ENCODE measurements at regions not wholly inside any gene's neighbourhood (a gene's known extent, or its start where the extent isn't known, plus 50 kb on each side); places are given as distances from the start of the nearest gene placed in this dataset.
"Not testable (repeated sequence)": the region's sequence is repeated elsewhere in the genome, so short reads cannot be mapped to it uniquely, and the experiment has no call there.

DNA sequence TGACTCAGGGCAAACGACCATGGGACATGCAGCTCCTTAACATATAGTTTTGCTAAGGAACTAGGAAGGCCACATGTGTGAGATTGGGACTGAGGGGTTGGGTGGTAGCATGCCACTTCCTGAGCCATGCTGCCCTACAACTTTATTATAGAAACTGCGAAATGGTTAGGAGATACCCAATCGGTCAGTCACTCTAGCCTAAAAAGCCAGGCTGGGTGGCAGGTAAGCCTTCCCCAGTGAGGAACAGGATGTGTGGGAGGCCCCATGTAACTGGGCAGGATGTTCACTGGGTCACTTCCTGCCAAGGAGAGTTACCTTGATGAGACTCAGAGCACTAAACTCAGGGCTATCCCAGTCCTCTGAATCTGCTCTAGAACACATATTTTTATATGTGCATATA, 123.5 kb downstream of the MAP3K7 start:
- DNase-seq, result no peak
- H3K36me3 ChIP-seq, result no peaks in the 10 kb centered on the region

DNA sequence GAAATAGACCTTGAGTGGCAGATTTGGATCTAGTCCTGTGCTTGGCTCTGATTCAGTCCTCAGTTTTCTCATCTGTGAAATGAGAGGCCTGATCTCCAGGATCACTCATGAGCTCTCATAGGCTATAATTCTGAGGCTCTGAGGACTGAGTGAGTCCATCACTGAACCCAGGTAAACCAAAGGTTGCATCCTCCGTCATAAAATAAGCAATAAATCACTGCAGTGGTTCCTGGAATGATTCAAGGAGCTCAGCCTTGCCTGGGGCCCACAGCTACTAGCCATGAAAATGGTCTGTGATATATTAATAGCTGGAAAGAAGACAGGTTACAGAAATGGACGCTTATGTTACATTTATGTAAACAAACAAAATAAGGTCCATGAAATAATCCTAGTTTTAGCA, 124.8 kb downstream of the MAP3K7 start:
- Histone ChIP-seq H3K4me3 (no peak overlapping the region), H3K9me3 (no peaks in the 10 kb centered on the region), H3K27me3 (no peaks in the 10 kb centered on the region), H3K36me3 (no peaks in the 10 kb centered on the region)
- DNase-seq, result no peak

More for the DNA sequence above, 123.5 kb downstream of the MAP3K7 start:
- Histone ChIP-seq H3K9me3 (no peaks in the 10 kb centered on the region), H3K27me3 (no peaks in the 10 kb centered on the region), H3K4me3 (no peak overlapping the region)

DNA sequence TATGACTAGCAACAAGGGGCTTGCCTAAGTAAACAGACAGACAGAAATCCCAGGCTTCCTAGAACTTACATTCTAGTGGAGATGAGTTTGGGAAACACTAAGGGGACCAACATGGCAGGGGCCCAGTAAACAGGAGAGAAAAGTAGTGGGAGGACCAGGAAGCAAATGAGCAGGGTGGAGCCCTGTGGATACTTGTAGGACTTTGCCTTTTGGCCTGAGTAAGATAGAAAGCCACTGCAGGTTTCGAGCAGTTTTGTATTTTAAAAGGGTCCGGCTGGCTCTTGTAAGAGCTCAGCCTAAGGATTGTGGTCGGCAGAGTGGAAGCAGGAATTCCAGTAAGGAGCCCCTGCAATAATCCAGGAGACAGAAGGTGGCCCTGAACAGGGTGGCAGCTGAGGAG, 125.5 kb downstream of the MAP3K7 start:
- Histone ChIP-seq H3K27me3 (no peaks in the 10 kb centered on the region; the same call in 1 of the 2 replicates), H3K9me3 (no peaks in the 10 kb centered on the region), H3K36me3 (no peaks in the 10 kb centered on the region), H3K4me3 (no peak overlapping the region)
- DNase-seq, result no peak

DNA sequence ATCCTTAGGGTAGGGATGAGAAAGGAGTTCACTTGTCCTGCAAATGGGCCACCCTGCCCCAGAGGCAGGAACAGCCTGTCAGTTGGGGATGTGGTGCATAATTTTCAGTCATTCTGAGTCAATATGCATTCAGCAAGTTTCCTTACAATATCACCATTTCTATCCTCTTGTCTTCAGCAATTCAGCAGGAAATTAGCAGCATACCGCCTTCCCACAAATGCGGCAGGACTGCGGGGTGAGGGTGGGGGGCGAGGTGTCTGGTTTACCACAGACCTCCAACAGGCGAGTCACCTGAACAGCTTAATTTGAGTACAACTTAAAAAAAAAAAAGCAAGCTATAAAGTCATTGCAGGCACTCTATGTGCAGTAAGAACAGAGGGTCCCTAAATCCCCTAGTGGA, 126.8 kb downstream of the MAP3K7 start:
- H3K27me3 ChIP-seq, result no peaks in the 10 kb centered on the region; the same call in 1 of the 2 replicates
- no peak for DNase-seq
- H3K4me3 ChIP-seq, result no peak overlapping the region
- no peaks in the 10 kb centered on the region for H3K36me3 ChIP-seq
- H3K9me3 ChIP-seq, result no peaks in the 10 kb centered on the region

DNA sequence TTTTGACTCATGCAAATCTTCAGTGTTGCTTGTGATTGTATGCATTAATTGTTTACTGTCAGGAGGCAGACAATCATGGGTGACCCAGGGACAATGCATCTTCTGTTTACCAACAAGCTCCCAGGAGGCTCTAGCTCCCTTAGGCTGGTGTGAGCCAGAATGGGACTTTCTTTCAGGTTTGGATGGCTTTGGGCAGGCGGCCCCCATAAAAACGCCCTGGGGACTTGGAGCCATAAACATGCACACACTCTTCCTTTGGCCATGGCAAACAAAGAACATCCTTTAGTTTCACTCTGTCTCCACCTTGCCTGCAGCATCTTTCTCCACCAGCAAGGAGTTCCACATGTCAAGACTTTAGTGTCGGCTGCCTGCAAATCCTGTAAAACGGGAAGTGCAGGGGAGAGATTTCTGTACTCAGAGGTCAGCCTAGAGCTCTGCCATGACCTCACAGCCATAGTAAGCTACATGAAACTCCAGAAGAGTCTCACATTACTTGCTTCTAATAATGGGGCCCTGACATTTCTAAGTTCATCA, 127.6 kb downstream of the MAP3K7 start:
- Histone ChIP-seq H3K27me3 (no peaks in the 10 kb centered on the region; the same call in 1 of the 2 replicates), H3K4me3 (no peak overlapping the region), H3K36me3 (no peaks in the 10 kb centered on the region), H3K9me3 (no peaks in the 10 kb centered on the region)
- no peak for DNase-seq

DNA sequence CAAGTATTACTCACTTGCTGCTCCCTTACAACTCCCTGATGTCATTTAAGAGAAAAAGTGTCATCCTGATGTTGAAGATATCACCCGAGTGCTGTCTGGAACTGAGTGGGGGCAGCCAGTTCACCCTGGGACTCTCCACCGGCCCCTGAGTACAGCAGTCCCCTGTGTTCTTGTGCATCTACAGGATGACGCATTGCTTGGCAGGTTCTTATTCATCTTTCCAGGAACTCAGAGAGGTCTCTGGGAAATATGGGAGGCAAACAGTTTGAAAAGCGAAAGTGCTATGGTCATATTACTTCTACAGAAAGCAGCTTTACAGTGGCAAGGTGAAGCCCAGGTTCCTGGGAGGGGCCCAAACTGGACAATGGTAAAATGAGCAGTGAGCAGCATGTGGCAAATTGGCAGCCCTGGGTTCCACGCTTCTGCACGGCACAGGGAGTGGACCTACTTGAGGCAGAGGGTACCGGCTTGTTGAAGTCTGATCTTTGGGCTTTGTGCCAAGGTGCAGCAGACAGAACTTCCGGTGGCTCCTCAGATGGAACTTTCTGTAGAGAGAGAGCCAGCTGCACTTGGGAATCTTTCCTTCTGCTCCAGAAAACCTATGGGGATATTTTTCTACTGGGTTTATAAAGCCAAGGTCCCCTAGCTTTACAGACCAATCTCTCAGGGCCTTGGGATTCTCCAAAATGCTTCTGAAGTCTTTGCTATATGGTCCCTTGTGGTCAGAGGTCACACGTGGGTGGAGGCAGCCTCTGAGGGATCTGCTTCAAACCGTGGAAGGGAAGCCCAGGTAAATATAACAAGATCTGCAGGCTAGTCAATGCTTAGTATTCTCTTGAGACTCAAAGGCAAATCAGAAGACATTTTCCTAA, 128.3 kb downstream of the MAP3K7 start:
- no peak overlapping the region for H3K4me3 ChIP-seq
- no peaks in the 10 kb centered on the region; the same call in 1 of the 2 replicates for H3K27me3 ChIP-seq
- no peak for DNase-seq
- no peaks in the 10 kb centered on the region for H3K9me3 ChIP-seq
- H3K36me3 ChIP-seq, result no peaks in the 10 kb centered on the region

DNA sequence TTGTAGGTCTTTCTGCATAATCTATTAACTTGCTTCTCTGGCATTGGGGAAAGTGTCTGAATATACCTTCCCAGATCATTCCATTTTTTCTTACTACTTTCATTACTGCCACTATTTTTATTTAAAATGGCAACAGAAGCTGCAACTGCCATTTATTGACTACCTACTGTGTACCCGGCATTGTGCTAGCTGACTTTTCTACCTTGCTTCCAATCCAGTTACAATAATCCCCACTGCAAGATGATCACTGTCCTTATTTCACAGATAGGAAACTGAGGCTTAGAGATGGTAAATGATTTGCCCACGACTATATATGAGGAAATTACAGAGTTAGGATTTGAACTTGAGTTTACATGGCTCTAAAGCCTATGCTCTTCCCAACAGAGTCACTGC, 129.0 kb downstream of the MAP3K7 start:
- H3K4me3 ChIP-seq, result no peak overlapping the region
- no peaks in the 10 kb centered on the region; the same call in 1 of the 2 replicates for H3K27me3 ChIP-seq
- no peaks in the 10 kb centered on the region for H3K36me3 ChIP-seq
- H3K9me3 ChIP-seq, result no peaks in the 10 kb centered on the region
- no peak for DNase-seq

DNA sequence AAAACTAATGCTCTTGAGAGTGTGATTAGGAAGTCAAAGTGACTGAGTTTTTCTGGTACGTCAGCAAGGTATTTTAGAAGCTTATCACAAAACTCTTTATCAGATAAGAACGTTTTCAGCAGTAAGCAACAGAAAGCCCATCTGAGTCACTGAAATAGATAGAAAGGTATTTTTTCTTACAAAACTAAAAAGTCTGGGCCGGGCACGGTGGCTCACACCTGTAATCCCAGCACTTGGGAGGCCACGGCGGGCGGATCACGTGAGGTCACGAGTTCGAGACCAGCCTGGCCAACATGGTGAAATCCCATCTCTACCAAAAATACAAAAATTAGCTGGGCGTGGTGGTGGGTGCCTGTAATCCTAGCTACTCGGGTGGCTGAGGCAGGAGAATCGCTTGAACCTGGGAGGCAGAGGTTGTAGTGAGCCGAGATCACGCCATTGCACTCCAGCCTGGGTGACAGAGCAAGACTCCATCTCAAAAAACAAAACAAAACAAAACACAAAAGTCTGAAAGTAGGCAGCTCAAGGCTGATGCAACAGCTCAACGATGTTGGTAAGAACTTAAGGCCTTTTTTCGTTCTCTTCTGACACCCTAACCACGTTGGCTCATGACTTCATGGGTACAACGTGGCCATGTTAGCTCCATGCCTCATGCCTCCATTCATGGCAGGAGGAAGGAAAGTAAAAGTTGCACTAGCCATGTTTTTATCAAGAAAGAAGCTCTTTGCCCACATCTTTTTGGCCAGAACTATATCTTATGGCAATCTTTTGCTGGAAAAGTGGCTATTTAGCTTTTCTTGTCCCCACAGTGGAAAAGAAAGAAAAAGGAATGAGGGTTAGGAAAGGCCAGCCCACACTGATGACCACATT, 129.6 kb downstream of the MAP3K7 start:
- H3K36me3 ChIP-seq, DNase-seq, H3K9me3 ChIP-seq, H3K4me3 ChIP-seq, H3K27me3 ChIP-seq: not testable (repeated sequence)

DNA sequence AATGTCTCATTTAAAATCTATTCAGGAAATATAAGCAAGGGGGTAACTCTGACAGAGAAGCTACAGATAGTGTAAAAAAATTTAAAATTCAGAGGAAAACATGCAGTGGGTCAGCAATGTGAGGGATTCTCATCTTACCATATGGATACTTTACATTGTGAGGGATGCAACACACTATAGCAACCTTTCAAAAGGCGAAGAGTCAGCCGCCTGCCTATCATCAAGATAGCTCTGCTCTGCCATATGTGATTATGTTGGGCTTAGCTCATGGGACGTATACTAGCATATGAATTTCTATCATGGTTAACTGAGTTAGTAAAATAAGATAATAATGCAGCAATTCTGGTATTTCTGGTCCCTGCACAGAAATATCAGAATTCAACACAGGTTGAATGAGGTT, 130.9 kb downstream of the MAP3K7 start:
- Histone ChIP-seq H3K9me3 (no peaks in the 10 kb centered on the region), H3K27me3 (no peaks in the 10 kb centered on the region; the same call in 1 of the 2 replicates), H3K36me3 (no peaks in the 10 kb centered on the region), H3K4me3 (no peak overlapping the region)
- DNase-seq, result no peak

DNA sequence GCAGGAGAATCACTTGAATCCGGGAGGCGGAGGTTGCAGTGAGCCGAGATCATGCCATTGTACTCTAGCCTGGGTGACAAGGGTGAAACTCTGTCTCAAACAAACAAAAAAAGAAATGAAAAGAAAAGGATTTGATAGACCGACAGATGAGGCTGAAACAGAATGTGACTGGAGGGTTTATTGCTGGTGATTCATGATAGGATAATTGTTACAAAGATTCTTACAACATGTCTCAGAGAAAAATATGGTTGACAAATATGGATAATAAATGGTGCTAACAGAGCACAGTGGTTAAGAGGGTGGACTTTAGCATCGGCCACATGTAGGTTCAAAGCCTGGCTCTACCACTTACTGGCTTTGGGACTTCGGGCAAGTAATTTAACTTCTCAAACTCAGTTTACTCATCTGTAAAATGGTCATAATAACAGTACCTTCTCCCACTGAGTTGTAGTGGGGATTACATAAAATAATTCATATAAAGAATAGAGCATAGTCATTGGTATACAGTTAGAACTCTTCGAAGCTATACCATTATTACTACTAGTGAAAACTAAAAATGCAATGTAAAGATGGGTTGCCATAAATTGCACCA, 131.9 kb downstream of the MAP3K7 start:
- Histone ChIP-seq H3K27me3 (no peaks in the 10 kb centered on the region; the same call in 1 of the 2 replicates), H3K36me3 (no peaks in the 10 kb centered on the region), H3K9me3 (no peaks in the 10 kb centered on the region), H3K4me3 (no peak overlapping the region)
- no peak for DNase-seq

DNA sequence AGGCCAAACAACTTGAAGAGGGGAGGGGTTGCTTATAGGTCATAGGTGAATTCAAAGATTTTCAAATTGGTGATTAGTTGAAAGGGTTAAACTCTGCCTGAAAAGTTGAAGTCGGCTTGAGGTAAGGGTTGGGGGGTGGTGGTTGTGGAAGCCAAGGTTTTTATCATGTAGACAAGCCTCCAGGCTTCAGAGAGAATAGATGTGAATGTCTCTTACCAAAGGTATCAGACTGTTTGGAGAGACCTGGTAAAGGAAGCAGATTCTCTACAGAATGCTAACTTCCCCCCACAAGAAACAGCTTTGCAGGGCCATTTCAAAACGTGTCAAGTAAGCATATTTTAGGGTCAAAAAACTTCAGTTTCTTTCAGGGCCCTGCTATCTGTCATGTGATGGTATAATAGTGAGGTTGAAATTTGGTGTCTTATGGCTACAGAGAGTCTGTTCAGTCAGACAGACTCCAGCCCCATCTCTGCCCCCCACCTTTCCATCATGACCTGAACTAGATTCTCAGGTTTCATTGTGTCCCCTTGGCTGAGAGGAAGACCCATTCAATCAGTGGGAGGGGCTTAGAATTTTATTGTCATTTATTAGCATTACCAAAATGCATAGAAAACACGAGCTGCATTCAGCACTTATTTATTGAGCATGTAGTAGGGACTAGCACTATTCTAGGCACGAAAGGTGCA, 136.5 kb downstream of the MAP3K7 start:
- Histone ChIP-seq H3K9me3 (no peaks in the 10 kb centered on the region), H3K4me3 (no peak overlapping the region), H3K27me3 (no peaks in the 10 kb centered on the region), H3K36me3 (no peaks in the 10 kb centered on the region)
- no peak for DNase-seq

DNA sequence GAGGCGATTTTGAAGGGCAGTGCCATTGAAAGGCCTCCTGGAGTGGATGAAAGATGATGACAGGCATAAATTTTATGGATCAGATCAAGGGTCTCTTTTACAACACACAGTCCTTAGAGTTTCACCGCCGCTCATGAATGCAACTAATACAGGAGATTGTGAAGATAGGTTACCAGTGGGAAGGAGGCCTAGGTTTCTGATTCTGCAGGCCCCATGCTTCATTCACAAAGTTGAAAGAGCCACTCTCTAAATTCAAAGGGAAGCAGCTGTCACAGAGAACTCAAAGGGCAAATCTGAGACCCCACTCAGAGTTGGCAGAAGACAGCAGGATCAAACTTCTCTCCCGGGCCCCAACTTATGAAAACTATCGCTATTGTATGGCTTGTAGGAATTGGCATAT, 137.6 kb downstream of the MAP3K7 start:
- no peak for DNase-seq
- no peaks in the 10 kb centered on the region for H3K27me3 ChIP-seq
- H3K9me3 ChIP-seq, result no peaks in the 10 kb centered on the region
- H3K4me3 ChIP-seq, result no peak overlapping the region
- H3K36me3 ChIP-seq, result no peaks in the 10 kb centered on the region

DNA sequence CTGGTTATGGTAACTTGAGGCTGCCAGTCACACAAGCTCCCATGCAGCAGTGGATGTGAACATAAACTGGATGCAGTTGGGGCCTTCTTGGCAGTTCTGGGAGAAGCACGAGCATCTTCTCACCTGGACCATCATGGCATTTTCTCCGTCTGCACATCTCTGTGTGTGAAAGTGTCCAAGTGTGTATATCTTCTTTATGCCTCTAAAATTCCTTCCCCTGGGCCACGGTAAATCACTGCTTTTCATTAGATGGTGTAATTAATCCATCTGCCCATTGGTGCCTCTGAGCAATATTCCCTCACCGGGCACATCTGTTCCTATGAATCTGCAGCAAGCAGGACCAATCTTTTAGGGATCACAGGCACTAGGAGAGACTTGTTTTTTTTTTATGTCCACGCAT, 138.0 kb downstream of the MAP3K7 start:
- Histone ChIP-seq H3K36me3 (no peaks in the 10 kb centered on the region), H3K4me3 (no peak overlapping the region), H3K27me3 (no peaks in the 10 kb centered on the region), H3K9me3 (no peaks in the 10 kb centered on the region)
- DNase-seq, result no peak

DNA sequence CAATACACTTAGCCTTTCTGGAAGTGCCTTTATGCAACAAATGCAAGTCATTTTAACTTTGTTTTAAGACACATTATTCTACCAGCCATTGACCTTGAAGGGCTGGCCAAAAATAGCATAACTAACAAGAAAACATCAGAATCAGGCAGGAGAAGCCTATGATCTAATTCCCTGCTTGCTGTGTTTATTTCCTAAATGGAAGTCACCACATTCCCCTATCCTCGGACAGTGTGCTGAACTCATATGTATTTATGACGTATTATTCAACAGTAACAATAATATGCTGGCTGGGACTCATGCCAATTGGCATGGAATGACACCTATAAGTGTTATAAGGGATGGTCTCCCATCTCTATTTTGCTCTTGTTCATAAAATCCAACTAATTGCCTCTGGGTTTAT, 140.7 kb downstream of the MAP3K7 start:
- DNase-seq, result no peak
- Histone ChIP-seq H3K4me3 (no peak overlapping the region), H3K27me3 (no peaks in the 10 kb centered on the region), H3K9me3 (no peaks in the 10 kb centered on the region), H3K36me3 (no peaks in the 10 kb centered on the region)

DNA sequence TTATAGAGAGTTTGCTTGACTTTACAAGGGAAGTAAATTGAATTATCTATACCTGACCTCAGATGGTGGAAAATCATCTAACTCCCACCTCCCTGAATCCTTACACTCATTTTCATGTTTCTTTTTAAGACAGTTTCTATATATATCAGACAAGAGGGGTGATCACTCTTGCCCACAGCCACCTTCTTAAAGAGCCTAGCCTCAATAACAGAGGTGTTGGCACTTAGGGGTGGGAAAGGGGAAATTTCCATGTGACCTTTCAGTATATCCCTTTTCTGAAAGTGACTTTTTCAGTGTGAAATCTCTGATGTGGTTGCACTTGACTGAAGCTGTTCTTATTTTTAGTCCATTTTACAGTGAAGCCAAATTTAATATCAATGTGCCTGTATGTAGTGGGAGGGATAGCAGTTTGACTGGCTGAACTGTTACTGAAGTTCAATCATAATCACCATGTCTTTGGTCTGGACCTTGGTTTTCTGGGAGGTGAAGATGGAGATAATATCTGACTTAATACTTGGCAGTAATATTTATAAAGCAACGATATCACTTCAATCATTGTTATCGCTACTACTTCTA, 141.3 kb downstream of the MAP3K7 start:
- no peak for DNase-seq
- H3K36me3 ChIP-seq, result no peaks in the 10 kb centered on the region
- H3K9me3 ChIP-seq, result no peaks in the 10 kb centered on the region
- no peak overlapping the region for H3K4me3 ChIP-seq
- H3K27me3 ChIP-seq, result no peaks in the 10 kb centered on the region

DNA sequence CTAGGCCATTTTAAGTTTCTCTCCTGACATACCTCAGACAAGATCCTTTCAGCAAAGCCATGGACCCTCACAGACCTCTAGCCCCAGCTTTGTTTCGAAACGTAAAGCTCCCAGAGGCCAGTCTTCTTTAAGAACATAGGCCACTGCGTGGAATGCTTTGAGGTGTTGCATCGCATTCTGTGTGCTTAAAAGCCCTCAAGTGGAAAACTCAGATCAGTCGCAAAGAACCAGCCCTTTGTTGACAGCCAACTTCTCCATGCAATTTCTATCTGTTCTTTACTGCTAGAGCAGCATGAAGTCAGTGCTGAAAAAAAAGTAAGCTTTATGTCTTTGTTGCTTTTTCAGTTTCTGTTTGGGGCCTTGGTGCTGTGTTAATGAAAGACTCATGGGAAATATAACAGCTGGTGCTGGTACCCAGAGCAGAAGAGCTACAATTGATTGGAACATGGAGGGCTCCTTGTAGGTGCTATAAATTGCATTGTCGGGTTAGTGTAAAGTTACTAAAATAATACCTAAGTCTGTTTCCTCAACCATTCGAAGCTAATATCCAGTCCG, 142.6 kb downstream of the MAP3K7 start:
- Histone ChIP-seq H3K27me3 (no peaks in the 10 kb centered on the region), H3K36me3 (no peaks in the 10 kb centered on the region), H3K4me3 (no peak overlapping the region), H3K9me3 (no peaks in the 10 kb centered on the region)
- no peak for DNase-seq

Measured in MG63 (cell line).